ENCODE measurements at regions not wholly inside any gene's neighbourhood (a gene's known extent, or its start where the extent isn't known, plus 50 kb on each side); places are given as distances from the start of the nearest gene placed in this dataset.

DNA sequence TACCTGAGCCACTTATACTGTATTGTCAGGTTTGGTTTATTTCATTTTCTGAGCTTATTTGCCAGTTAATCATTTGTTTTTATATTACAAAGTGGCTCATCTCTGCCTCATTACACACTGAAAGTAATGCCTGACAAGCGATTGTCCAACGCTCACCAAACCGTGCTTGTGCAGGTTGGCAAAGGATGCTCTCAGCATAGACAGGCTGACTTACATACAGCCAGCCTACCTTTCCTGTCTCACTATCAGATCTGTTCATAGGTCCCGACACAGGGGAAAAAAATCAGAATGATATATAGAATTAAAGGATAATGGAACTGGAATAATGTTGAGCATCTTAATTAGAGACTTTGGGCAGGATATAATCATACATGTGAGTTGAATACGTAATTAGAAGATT lies 739.7 kb upstream of the RIOK2 start:
- Histone ChIP-seq H2BK5ac (ENCODE audit: low read depth, low read length, poor library complexity) (no peak overlapping the region), H3K27me3 (ENCODE audit: insufficient read depth, low read length) (no peaks in the 10 kb centered on the region), H4K12ac (ENCODE audit: low read depth, low read length) (no peak overlapping the region), H4K91ac (ENCODE audit: low read depth, low read length) (no peak overlapping the region), H2AFZ (ENCODE audit: insufficient read depth, low read length, poor library complexity) (no peak overlapping the region), H3K27ac (ENCODE audit: low read depth, low read length) (no peak overlapping the region), H3K9me3 (ENCODE audit: insufficient read depth, low read depth, low read length) (no peaks in the 10 kb centered on the region), H3K4me3 (ENCODE audit: low read depth, low read length) (no peak overlapping the region), H2BK12ac (ENCODE audit: low read length) (no peak overlapping the region), H4K8ac (ENCODE audit: low read depth, low read length) (no peak overlapping the region), H3K79me2 (ENCODE audit: control insufficient read depth, insufficient read depth, low read length, poor library complexity) (no peaks in the 10 kb centered on the region), H3K79me1 (ENCODE audit: low read length) (no peaks in the 10 kb centered on the region), H3K4me1 (ENCODE audit: control insufficient read depth in 1 of 2, insufficient read depth in 2 of 2, low read length in 2 of 2) (no peaks in the 10 kb centered on the region), H3K23ac (ENCODE audit: low read length) (no peak overlapping the region), H3K36me3 (ENCODE audit: control insufficient read depth in 1 of 2, insufficient read depth in 2 of 2, low read length in 2 of 2) (no peaks in the 10 kb centered on the region), H3K9ac (ENCODE audit: low read length) (no peak overlapping the region), H2BK120ac (ENCODE audit: insufficient read depth, low read length, poor library complexity) (no peak overlapping the region), H2AK5ac (ENCODE audit: low read length) (no peak overlapping the region), H3K14ac (ENCODE audit: low read length) (no peak overlapping the region), H3K4me2 (ENCODE audit: low read length) (no peak overlapping the region), H3K18ac (ENCODE audit: low read length) (no peak overlapping the region), H3K4ac (ENCODE audit: low read depth, low read length) (no peak overlapping the region)
- WGBS (ENCODE audit: extremely low coverage, insufficient coverage, insufficient read length): no CpG with 5 or more reads among the region's 5 CpGs
- DNase-seq: no peak

DNA sequence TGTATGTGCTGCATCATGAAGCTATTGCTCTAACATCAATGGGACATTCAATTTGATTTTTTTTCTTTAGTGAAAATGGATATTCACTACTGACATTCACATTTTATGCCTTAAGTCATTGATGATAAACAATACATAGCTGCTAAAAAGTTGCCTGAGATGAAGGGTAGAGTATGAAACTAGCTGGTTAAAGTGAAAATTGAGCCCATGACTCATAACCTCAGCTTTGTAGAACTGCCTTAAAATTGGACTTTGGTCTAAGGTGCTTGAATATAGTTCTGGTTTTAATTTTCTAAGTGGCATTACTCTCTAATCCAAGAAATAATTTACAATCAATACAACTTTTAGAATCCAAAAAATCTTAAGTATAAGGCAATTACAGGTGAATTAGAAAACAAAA lies 740.4 kb upstream of the RIOK2 start:
- Histone ChIP-seq H3K23ac (ENCODE audit: low read length) (no peak overlapping the region), H2BK5ac (ENCODE audit: low read depth, low read length, poor library complexity) (no peak overlapping the region), H3K79me2 (ENCODE audit: control insufficient read depth, insufficient read depth, low read length, poor library complexity) (no peaks in the 10 kb centered on the region), H3K79me1 (ENCODE audit: low read length) (no peaks in the 10 kb centered on the region), H2AFZ (ENCODE audit: insufficient read depth, low read length, poor library complexity) (no peak overlapping the region), H3K4me3 (ENCODE audit: low read depth, low read length) (no peak overlapping the region), H3K9me3 (ENCODE audit: insufficient read depth, low read depth, low read length) (no peaks in the 10 kb centered on the region), H2BK12ac (ENCODE audit: low read length) (no peak overlapping the region), H3K4ac (ENCODE audit: low read depth, low read length) (no peak overlapping the region), H3K36me3 (ENCODE audit: control insufficient read depth in 1 of 2, insufficient read depth in 2 of 2, low read length in 2 of 2) (no peaks in the 10 kb centered on the region), H3K4me2 (ENCODE audit: low read length) (no peak overlapping the region), H3K18ac (ENCODE audit: low read length) (no peak overlapping the region), H2AK5ac (ENCODE audit: low read length) (no peak overlapping the region), H3K27ac (ENCODE audit: low read depth, low read length) (no peak overlapping the region), H3K27me3 (ENCODE audit: insufficient read depth, low read length) (no peaks in the 10 kb centered on the region), H4K8ac (ENCODE audit: low read depth, low read length) (no peak overlapping the region), H4K12ac (ENCODE audit: low read depth, low read length) (no peak overlapping the region), H3K9ac (ENCODE audit: low read length) (no peak overlapping the region), H3K4me1 (ENCODE audit: control insufficient read depth in 1 of 2, insufficient read depth in 2 of 2, low read length in 2 of 2) (no peaks in the 10 kb centered on the region), H2BK120ac (ENCODE audit: insufficient read depth, low read length, poor library complexity) (no peak overlapping the region), H4K91ac (ENCODE audit: low read depth, low read length) (no peak overlapping the region), H3K14ac (ENCODE audit: low read length) (no peak overlapping the region)
- no peak for DNase-seq

DNA sequence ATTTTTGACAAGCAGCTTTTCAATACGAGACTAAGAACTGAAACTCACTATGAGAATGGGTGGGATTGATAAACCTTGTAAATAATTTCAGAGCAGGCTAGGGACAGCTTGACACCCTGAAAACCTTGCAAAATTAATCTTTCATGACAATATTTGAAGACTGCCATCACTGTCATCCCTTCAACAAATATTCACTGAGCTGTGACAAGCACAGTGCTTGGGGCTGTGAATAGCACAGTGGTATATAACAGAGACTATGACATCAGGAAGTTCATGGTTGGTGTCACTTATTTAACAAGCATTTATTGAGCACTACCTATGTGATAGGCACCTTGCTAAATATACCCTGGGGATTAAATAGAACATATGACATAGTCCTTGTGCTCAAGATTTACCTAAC lies 741.0 kb upstream of the RIOK2 start:
- Histone ChIP-seq H3K9me3 (ENCODE audit: insufficient read depth, low read depth, low read length) (no peaks in the 10 kb centered on the region), H3K79me2 (ENCODE audit: control insufficient read depth, insufficient read depth, low read length, poor library complexity) (no peaks in the 10 kb centered on the region), H3K4me1 (ENCODE audit: control insufficient read depth in 1 of 2, insufficient read depth in 2 of 2, low read length in 2 of 2) (no peaks in the 10 kb centered on the region), H2BK120ac (ENCODE audit: insufficient read depth, low read length, poor library complexity) (no peak overlapping the region), H3K4me2 (ENCODE audit: low read length) (no peak overlapping the region), H3K36me3 (ENCODE audit: control insufficient read depth in 1 of 2, insufficient read depth in 2 of 2, low read length in 2 of 2) (no peaks in the 10 kb centered on the region), H2AK5ac (ENCODE audit: low read length) (no peak overlapping the region), H3K23ac (ENCODE audit: low read length) (no peak overlapping the region), H3K79me1 (ENCODE audit: low read length) (no peaks in the 10 kb centered on the region), H4K91ac (ENCODE audit: low read depth, low read length) (no peak overlapping the region), H2BK12ac (ENCODE audit: low read length) (no peak overlapping the region), H3K4me3 (ENCODE audit: low read depth, low read length) (no peak overlapping the region), H3K4ac (ENCODE audit: low read depth, low read length) (no peak overlapping the region), H4K12ac (ENCODE audit: low read depth, low read length) (no peak overlapping the region), H4K8ac (ENCODE audit: low read depth, low read length) (no peak overlapping the region), H3K9ac (ENCODE audit: low read length) (no peak overlapping the region), H3K27ac (ENCODE audit: low read depth, low read length) (no peak overlapping the region), H3K14ac (ENCODE audit: low read length) (no peak overlapping the region), H3K18ac (ENCODE audit: low read length) (no peak overlapping the region), H2BK5ac (ENCODE audit: low read depth, low read length, poor library complexity) (no peak overlapping the region), H2AFZ (ENCODE audit: insufficient read depth, low read length, poor library complexity) (no peak overlapping the region), H3K27me3 (ENCODE audit: insufficient read depth, low read length) (no peaks in the 10 kb centered on the region)
- DNase-seq: no peak
- no CpG with 5 or more reads among the region's 1 CpG for WGBS (ENCODE audit: extremely low coverage, insufficient coverage, insufficient read length)

DNA sequence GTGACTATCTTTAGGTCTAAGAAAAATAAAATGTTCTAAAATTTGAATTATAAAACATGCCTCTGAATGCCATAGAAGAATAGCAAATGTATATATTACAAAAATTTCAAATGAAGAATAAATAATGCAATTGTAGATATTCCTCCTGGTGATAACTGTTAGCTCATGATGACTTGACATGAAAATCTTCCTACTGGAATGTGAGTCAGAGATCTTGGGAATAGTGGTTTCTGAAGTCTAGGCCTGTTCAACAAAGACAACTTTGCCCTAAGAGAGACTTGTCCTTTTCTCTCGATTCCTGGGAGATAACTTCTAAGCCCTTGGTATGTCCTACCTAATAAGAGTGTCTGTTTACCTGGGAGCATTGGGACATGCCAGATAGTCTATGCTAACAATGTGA lies 746.3 kb upstream of the RIOK2 start:
- H3K4ac ChIP-seq (ENCODE audit: low read depth, low read length): no peak overlapping the region
- no peak overlapping the region for H2BK12ac ChIP-seq (ENCODE audit: low read length)
- no CpG with 5 or more reads among the region's 1 CpG for whole genome bisulfite sequencing (ENCODE audit: extremely low coverage, insufficient coverage, insufficient read length)
- H3K4me2 ChIP-seq (ENCODE audit: low read length): no peak overlapping the region
- H2AK5ac ChIP-seq (ENCODE audit: low read length): no peak overlapping the region
- no peak overlapping the region for H4K91ac ChIP-seq (ENCODE audit: low read depth, low read length)
- no peak overlapping the region for H3K23ac ChIP-seq (ENCODE audit: low read length)
- H3K4me3 ChIP-seq (ENCODE audit: low read depth, low read length): no peak overlapping the region
- H3K36me3 ChIP-seq (ENCODE audit: control insufficient read depth in 1 of 2, insufficient read depth in 2 of 2, low read length in 2 of 2): no peaks in the 10 kb centered on the region
- H2BK120ac ChIP-seq (ENCODE audit: insufficient read depth, low read length, poor library complexity): no peak overlapping the region
- no peak overlapping the region for H2BK5ac ChIP-seq (ENCODE audit: low read depth, low read length, poor library complexity)
- H3K79me1 ChIP-seq (ENCODE audit: low read length): no peaks in the 10 kb centered on the region
- DNase-seq: no peak
- no peak overlapping the region for H3K27ac ChIP-seq (ENCODE audit: low read depth, low read length)
- no peak overlapping the region for H2AFZ ChIP-seq (ENCODE audit: insufficient read depth, low read length, poor library complexity)
- no peak overlapping the region for H4K8ac ChIP-seq (ENCODE audit: low read depth, low read length)
- H3K14ac ChIP-seq (ENCODE audit: low read length): no peak overlapping the region
- no peak overlapping the region for H3K18ac ChIP-seq (ENCODE audit: low read length)
- no peaks in the 10 kb centered on the region for H3K9me3 ChIP-seq (ENCODE audit: insufficient read depth, low read depth, low read length)
- no peaks in the 10 kb centered on the region for H3K4me1 ChIP-seq (ENCODE audit: control insufficient read depth in 1 of 2, insufficient read depth in 2 of 2, low read length in 2 of 2)
- H3K9ac ChIP-seq (ENCODE audit: low read length): no peak overlapping the region
- H3K27me3 ChIP-seq (ENCODE audit: insufficient read depth, low read length): no peaks in the 10 kb centered on the region
- H3K79me2 ChIP-seq (ENCODE audit: control insufficient read depth, insufficient read depth, low read length, poor library complexity): no peaks in the 10 kb centered on the region
- no peak overlapping the region for H4K12ac ChIP-seq (ENCODE audit: low read depth, low read length)

DNA sequence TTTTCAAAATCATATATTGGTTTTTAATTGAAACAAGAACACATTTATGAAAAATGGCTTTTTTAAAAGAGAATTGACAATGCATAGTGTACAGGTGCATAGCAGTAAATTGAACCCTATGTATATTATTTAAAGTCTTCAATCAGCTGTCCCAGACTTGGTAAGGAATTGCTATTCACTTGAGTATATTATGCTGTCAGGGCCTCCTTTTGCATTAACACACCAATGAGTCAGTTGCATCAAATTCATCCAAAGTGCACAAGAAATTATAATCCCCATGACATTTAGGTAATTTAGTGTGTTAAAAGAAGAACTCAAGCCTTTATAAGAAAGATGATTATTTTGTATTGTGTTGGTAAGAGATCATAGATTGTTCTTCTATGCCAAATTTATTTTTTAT lies 748.8 kb upstream of the RIOK2 start:
- Histone ChIP-seq H3K18ac (ENCODE audit: low read length) (no peak overlapping the region), H4K8ac (ENCODE audit: low read depth, low read length) (no peak overlapping the region), H3K79me1 (ENCODE audit: low read length) (no peaks in the 10 kb centered on the region), H2BK120ac (ENCODE audit: insufficient read depth, low read length, poor library complexity) (no peak overlapping the region), H3K4me3 (ENCODE audit: low read depth, low read length) (no peak overlapping the region), H2AK5ac (ENCODE audit: low read length) (no peak overlapping the region), H3K4me1 (ENCODE audit: control insufficient read depth in 1 of 2, insufficient read depth in 2 of 2, low read length in 2 of 2) (no peaks in the 10 kb centered on the region), H3K79me2 (ENCODE audit: control insufficient read depth, insufficient read depth, low read length, poor library complexity) (no peaks in the 10 kb centered on the region), H3K4ac (ENCODE audit: low read depth, low read length) (no peak overlapping the region), H3K27me3 (ENCODE audit: insufficient read depth, low read length) (no peaks in the 10 kb centered on the region), H2BK5ac (ENCODE audit: low read depth, low read length, poor library complexity) (no peak overlapping the region), H4K91ac (ENCODE audit: low read depth, low read length) (no peak overlapping the region), H3K9ac (ENCODE audit: low read length) (no peak overlapping the region), H3K9me3 (ENCODE audit: insufficient read depth, low read depth, low read length) (no peaks in the 10 kb centered on the region), H2AFZ (ENCODE audit: insufficient read depth, low read length, poor library complexity) (no peak overlapping the region), H3K14ac (ENCODE audit: low read length) (no peak overlapping the region), H3K36me3 (ENCODE audit: control insufficient read depth in 1 of 2, insufficient read depth in 2 of 2, low read length in 2 of 2) (no peaks in the 10 kb centered on the region), H4K12ac (ENCODE audit: low read depth, low read length) (no peak overlapping the region), H3K4me2 (ENCODE audit: low read length) (no peak overlapping the region), H2BK12ac (ENCODE audit: low read length) (no peak overlapping the region), H3K27ac (ENCODE audit: low read depth, low read length) (no peak overlapping the region), H3K23ac (ENCODE audit: low read length) (no peak overlapping the region)
- DNase-seq: no peak
